HT-29 (cell line): ENCODE measurements at regions not wholly inside any gene's neighbourhood (a gene's known extent, or its start where the extent isn't known, plus 50 kb on each side); places are given as distances from the start of the nearest gene placed in this dataset.
"Not testable (repeated sequence)": the region's sequence is repeated elsewhere in the genome, so short reads cannot be mapped to it uniquely, and the experiment has no call there.

Source experiments
- DNase-seq: peaks from one replicate; pipeline ENCODE4 v3.0.0-alpha.2; 2015; ENCODE audit warnings: low spot score

DNA sequence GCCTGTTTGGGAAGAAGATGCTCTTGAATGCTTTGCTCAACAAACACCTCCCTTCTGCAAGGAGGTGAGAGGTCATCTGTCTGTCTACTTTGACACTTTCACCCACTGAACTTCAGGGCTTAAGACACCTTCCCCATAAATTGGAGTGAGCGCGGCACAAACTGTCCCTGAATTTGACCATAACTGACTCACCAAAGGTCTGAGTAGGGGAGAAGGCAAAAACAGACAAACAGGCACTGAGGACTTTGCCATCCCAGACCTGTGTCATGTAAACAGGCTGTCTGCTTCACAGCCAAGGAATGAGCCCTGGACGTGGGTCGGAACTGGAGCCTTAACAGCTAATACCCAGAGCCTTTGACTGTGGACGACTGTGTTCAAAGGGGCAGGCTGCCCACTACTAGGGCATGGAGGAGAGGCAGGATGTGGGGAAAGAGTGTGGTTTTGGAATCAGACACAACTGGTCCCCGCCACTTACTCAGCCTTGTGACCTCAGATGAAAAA, 320.9 kb upstream of the KLF4 start:
- no peak for DNase-seq

DNA sequence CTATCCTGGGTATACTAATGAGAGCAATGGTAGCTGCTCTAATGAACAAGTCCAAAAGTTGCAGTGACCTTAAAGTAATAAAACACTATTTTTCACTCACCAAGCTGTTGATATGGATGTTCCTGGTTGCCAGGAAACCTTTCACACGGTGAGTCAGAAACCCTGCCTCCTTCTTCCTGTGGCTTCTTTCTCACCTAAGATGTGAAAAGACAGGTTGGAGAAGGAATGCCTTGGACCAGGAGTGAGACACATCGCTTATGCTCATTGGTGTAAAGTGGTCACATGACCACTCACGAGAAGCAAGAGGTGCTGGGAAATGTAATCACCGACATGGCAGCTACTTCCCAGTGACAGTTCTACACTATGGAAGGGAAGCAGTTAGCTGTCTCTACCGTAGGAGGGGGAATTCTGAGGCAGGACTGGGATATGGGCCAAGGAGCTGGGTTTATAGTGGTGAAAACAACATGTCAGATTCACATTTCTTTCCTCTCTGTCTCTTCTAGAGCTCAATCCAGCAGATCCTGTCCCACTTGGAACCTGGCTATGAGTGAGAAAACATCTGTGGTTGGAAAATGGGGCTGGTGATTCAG, 320.4 kb upstream of the KLF4 start:
- peak; percentile 36 for DNase-seq

DNA sequence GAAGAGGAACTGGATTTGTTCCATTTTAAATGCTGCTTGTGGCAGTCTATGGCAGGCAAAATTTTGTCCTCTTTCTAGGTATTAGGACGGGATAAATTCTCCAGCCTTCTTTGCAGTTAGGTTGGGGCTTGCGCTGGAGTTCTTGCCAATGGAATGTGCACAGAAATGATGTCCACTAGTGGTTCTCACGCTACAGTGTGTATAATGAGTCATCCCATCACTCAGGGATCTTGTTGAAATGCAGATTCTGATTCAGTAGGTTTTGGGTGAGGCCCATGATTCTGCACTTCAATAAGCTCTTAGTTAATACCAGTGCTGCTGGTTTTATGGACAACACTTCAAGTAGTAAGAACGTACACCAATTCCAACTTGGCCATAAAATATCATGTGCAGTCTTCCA, 317.6 kb upstream of the KLF4 start:
- DNase-seq: no peak

DNA sequence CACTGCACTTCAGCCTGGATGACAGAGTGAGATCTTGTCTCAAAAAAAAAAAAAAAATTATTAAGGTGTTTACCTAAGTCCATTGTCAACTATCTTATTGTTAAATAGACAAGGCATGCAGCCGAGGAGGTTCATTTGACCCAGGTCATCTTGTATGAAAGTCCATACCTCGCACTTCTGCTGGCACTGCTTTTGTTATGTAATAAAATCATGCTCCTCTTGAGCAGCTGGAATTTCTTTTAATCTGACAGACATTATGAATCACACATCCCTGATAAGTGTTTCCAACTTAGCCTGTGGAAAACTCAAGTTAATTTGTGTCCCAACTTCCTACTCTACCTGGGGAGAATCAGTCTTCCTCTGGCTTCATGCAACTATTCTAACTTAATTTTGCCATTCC, 315.6 kb upstream of the KLF4 start:
- no peak for DNase-seq

DNA sequence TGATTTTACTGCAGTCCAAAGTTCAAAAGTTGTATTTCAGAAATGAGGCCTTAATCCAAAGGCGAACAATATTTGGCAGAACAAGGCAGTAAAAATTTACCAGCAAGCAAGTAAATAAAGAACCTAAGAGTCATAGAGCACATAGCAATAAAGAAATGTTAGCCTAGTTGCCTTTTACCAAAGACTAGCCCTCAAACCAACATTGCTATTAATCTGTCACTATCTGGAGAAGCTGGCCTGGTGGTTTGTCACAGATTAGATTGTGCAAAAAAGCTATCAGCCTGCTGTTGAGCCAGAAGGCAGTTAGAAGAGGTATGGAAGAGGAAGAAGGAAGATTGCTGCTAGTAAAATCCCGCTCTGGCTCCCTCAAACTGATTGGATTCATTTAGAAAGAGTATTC, 304.7 kb upstream of the KLF4 start:
- DNase-seq: peak; percentile 46

DNA sequence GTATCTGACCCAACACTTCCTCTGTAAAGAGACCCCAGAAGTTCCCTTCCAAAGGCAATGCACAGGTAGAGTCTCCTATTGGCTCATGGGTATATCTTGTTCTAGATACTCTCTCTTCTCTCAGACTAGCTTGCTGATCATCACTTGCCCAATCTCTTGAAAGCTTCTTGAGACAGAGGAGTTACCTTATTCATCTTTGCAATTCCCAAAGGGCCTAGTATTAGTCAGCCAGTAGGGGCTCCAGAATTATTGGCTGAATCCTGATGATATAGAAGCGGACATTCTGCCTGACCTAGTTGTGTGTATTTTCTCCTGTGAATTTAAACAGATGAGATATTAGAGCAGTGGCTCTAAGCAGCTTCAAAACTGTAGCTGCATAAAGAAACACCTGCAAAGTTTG, 304.0 kb upstream of the KLF4 start:
- DNase-seq: no peak

DNA sequence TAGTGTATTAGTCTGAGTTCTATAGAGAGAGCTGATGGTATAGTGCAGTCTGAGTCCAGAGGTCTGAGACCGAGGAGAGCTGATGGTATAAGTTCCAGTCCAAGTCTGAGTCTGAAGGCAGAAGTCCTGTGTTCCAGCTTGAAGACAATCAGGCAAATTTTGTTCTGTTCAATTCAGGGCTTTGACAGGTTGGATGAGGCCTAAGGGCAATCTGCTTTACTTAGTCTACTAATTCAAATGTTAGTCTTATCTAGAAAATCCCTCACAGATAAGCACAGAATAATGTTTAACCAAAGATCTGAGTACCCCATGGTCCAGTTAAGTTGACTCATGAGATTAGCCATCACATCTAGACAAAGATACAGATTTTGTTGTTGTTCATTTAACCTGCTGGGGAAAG, 303.0 kb upstream of the KLF4 start:
- no peak for DNase-seq

DNA sequence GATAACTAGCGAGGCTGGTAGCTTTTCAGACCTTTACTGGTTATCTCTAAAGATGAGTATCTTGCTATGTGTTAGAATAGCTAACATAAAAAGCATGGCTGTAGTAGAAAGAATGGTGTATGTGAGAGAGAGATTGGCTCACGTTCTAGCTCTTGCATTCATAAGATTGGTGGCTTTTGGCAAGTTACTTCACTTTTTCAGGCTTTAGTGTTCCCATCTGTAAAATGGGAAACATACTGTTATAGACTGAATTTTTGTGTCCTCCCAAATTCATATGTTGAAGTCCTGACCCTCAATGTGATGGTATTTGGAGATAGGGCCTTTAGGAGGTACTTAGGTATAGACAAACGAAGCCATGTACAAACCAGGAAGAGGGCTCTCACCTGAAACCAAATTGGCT, 302.4 kb upstream of the KLF4 start:
- no peak for DNase-seq

DNA sequence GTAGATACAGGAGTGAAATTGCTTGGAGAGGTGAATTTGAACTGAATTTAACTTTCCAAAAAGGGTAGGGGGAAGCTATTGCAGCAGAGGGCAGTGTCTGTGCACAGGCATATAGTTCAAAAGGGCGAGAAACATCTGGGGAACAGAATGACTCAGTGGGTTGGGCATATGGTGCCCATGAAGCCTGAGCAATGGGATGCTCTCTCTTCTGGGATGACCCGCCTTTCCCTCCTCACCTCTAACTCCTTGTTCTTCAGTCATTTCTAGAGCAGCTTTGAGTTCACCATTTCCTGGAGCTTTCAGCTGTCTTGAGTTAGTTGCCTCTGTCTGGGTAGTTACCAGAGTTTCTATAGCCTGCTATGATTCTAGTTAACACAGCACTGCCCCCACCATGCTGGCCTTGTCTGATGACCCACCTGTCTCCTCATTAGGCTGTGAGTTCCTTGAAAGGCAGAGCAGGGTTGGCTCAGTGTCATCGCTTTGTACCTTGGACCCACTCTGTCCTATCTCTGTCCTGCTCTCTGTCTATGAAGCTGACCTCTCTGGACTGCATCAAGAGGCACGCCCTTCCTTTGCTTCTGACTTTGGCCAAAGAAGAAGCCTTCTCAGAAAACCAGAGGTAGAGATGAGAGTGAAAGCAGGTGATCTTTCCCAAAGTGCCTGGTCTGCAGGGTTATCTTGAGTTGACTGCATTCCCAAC, 299.6 kb upstream of the KLF4 start:
- no peak for DNase-seq

DNA sequence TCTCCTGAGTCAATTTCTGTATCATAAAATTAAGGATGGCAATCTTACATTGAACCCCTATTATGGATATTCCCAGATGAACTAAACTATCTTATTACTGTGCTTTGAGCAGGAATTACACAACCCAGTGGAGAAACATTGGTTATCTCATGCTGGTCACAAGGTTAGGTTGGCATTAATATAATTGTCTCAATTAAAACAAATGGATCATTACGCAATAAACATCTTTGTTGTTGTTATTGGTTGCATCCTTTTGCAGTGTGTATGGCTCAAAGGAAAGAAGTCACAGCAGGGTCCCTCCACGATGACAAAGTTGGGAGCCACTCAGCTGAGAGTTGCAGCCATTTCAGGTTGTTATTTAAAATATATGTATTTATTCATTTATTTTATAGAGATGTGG, 297.0 kb upstream of the KLF4 start:
- no peak for DNase-seq

DNA sequence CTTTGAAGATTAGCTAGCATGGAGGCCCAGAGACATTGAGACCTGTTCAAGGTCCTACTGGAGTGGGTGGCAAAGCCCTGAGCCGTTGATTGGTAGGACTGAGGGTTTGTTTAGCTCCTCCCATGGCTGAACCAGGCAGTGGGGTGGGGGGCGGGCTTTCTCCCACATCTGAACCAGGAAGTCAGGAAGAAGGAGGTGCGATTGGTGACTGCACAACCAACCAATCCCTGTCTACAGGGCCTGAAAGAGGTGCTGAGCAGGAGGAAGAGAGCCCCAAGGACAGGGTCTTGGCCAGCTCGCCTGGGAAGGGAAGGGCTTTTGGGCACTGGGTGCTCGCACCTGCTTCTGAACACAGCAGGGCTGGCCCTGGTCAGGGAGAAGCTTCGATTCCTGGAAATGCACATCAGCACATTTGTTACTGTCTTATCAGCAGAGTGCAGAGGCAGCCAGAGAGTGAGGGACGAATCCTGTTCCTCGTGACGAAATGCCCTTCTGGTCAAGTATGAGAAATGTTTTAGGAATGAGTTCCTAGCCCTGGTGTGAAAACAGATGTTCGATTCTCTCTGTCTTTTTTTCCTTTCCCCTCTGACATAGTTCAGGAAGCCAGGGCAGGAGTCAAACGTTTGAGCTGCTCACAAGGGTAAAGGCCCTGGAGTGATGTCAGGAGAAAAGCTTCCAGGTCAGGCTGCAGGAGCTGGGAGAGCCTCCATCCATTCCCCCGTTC, 294.8 kb upstream of the KLF4 start:
- peak; percentile 3 for DNase-seq

DNA sequence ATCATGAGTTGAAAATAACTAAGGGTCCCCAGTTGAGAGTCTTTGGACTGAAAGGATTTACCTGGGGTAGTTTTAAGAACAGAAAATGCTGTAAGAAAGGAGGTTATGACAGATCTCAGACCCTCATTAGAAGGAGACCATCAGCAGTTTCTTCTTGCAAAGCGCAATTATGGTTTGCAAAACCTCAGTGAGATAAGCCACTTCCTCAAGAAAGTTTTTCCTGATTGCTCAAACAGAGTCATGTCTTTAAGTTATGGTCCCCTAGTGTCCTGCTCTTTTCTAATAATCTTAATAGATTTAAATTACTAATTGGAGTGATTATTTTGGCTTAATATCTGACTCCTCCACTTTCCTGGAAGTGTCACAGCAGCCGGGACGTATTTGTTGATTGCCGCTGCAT, 293.2 kb upstream of the KLF4 start:
- no peak for DNase-seq

DNA sequence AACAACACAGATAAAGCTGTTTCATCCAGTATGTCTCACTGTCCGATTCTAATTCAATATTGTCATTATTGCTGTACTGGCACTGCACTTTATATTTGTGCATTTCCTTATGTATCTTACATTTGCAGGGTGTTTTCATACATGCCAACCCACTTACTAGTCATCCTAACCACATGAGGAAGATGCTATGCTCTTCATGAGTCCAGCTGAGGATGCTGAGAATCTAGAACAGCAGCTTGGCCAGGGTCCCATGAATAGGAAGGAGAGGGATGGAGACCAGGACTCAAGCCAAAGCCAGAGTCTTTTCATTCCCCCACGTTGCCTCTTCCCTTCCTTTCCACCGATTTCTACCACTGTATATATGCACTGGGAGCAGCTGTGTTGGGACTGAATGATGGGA, 292.8 kb upstream of the KLF4 start:
- DNase-seq: no peak

DNA sequence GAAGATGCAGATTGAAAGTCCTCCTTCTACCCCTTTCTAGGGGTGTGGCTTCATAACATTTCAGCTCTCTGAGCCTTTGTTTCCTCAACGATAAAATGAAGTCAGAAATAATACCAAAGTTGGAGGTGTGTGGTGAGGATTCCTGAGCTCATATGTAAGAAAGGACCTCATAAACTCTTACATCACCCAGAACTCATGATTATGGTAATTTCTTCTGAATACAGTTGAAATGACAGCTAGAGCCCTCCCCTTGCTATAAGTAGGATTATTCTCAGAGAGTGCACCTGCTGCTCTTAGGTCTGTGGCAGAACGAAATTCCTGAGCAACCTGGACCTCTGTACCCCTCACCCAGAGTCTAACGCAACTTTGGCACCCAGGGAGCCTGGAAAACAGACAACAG, 291.4 kb upstream of the KLF4 start:
- DNase-seq: no peak

DNA sequence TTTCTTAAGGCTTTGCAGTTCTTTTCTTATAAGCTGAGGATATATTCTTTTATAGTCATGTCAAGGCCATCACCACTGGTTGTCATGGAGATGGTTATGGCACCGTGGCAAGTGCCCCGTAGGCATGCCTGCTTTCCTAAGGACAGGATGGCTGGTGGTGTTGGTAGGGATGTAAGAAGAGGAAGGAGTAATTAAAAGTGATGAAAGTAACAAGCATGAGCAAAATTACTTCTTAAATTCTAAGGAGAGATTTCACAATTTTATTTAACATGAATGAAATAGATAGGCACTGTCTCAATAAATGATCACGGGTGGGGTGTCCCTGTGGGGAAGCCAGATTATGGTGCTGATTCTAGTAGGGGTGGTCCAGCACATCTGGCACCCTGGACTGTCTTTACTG, 290.2 kb upstream of the KLF4 start:
- DNase-seq: no peak

DNA sequence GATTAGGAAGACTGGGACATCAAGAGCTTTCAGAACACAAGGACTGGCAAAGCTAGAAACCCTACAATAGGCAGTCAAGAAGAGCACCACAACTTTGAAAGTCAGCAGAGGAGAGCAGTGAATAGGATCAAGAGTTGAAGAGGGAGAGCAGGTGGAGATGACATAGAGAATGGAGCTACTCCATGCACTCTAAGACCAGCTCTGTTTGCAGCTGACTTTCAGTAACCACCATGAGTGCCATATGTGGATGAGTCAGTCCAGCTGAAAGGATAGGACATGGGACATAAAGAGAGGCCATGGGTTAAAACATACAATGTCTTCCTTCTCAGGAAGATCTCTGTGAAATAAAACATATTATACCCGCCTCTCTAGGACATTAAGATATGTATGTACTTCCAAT, 289.1 kb upstream of the KLF4 start:
- no peak for DNase-seq

DNA sequence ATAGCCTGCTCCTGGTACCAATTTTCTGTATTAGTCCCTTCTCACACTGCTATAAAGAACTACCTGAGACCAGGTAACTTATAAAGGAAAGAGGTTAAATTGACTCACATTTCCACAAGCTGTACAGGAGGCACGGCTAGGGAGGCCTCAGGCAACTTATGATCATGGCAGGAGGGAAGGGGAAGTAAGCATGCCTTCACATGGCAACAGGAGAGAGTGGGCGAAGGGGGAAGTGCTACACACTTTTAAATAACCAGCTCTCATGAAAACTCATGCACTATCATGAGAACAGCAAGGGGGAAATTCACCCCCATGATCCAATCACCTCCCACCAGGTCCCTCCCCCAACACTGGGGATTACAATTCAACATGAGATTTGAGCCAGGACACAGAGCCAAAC, 284.5 kb upstream of the KLF4 start:
- not testable (repeated sequence) for DNase-seq

DNA sequence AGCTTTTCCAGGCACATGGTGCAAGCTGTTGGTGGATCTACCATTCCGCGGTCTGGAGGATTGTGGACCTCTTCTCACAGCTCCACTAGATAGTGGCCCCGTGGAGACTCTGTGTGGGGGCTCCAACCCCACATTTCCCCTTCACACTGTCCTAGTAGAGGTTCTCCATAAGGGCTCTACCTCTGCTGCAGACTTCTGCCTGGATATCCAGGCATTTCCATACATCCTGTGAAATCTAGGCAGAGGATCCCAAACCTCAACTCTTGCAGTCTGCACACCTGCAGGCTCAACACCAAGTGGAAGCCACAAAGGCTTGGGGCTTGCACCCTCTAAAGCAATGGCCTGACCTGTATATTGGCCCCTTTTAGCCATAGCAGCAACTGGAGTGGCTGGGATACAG, 283.4 kb upstream of the KLF4 start:
- DNase-seq: no peak

DNA sequence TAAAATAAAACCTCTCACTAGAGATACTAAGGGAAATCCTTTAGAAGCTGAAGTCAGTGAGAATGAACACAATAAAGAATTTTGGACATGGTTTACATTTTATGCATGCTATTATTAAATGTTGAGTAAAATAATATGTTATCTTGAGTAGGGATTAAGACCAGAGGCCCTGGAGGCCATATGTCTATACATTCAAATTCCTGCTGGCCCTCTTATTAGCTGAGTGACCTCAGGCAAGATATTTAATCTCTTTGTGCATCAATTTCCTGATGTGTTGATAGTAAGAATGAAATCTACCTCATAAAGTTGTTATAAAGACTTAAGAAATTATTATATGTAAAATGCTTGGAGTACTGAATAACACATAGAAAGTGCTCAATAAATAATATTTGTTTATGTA, 281.1 kb upstream of the KLF4 start:
- DNase-seq: no peak

DNA sequence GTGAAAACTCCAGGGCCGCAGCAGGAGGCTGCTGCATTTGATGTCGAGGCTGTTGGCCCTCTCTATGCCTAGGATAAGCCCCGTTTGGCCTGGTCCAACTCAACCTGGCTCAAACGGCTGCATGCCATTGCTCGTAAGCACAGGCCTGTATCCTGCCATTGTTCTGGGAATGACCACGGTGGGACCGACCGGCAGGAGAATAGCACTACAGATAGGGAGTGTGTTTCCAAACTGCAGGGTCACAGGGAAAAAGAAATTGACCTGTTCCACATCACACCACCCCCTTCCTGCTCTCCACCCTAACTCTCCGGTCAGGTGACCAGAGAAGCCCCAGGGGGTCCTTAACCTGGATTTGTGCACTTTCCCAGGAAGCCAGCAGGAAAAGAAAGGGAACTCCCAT, 278.7 kb upstream of the KLF4 start:
- no peak for DNase-seq

DNA sequence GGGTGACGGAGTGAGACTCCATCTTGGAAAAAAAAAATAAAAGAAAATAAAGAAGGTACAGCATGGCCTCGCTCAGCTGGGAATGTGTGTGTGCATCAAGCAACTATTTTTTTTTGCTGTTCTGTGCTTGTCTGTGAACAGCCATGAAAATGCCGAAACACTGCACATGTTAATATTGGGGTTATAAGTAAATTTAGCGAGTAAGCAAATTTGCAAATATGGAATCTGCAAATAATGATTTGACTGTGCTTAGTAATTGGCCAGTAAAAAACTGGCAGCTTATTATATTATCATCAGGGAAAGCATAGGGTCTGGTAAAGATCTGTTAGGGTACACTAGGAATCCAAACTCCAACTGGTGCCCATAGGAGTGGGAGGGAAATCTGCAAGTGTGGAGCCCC, 278.1 kb upstream of the KLF4 start:
- no peak for DNase-seq

DNA sequence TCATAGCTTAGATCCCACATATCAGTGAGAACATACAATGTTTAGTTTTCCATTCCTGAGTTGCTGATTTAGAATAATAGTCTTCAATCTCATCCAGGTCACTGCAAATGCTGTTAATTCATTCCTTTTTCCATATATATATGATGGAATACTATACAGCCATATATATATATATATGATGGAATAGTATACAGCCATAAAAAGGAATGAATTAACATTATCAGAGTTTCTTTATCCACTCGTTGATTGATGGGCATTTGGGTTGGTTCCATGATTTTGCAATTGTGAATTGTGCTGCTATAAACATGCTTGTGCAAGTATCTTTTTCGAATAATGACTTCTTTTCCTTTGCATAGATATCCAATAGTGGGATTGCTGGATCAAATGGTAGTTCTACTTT, 273.9 kb upstream of the KLF4 start:
- DNase-seq: not testable (repeated sequence)

DNA sequence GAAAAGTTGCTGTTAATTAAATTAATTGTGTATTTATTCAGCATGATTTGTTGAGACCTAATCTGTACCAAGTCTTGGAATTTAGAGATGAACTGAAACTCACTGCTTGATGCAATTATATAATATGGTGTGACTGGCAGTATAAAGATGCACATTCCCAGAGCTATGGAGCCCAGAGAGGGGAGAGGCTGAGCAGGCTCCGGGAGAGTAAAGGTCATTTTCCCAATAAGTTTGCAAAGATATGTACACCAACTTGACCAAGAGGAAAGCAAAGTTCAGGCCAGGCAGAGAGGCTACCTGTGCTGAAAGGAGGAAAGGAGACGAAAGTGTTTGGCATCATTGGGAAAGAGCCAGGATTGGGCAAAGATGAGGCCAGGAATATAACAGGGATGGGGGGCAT, 271.7 kb upstream of the KLF4 start:
- DNase-seq: no peak
